Neural progenitor cell (in vitro differentiated cells): ENCODE measurements at regions not wholly inside any gene's neighbourhood (a gene's known extent, or its start where the extent isn't known, plus 50 kb on each side); places are given as distances from the start of the nearest gene placed in this dataset.

Experiments
- DNase-seq: peaks from one replicate; pipeline ENCODE4 v3.0.0-alpha.2; 2016; ENCODE audit warnings: low spot score
- H2AFZ ChIP-seq: fragments of 200-600 bp; sonication (generic); replicated peaks from 2 replicates; pipeline ENCODE4 v1.6.1; 2016; ENCODE audit warnings: antibody characterized with exemption
- H3F3A ChIP-seq: fragments of 200-600 bp; sonication (generic); 2 replicates; pipeline ENCODE4 v1.6.1; 2016; ENCODE audit warnings: antibody characterized with exemption, low read depth
- H3K27ac ChIP-seq: fragments of 200-600 bp; sonication (generic); 2 replicates; pipeline ENCODE4 v1.5.1; 2016; ENCODE audit warnings: mild to moderate bottlenecking
- H3K27me3 ChIP-seq: fragments of 200-600 bp; sonication (generic); 2 replicates; pipeline ENCODE4 v1.6.1; 2016; ENCODE audit warnings: mild to moderate bottlenecking, moderate library complexity
- H3K36me3 ChIP-seq: fragments of 200-600 bp; sonication (generic); 2 replicates; pipeline ENCODE4 v1.5.1; 2016
- H3K4me1 ChIP-seq: fragments of 200-600 bp; sonication (generic); 2 replicates; pipeline ENCODE4 v1.6.1; 2016; ENCODE audit warnings: mixed run types
- H3K4me2 ChIP-seq: fragments of 200-600 bp; sonication (generic); 2 replicates; pipeline ENCODE4 v1.6.1; 2016
- H3K4me3 ChIP-seq: fragments of 200-600 bp; sonication (generic); 2 replicates; pipeline ENCODE4 v1.5.1; 2016
- H3K79me2 ChIP-seq: fragments of 200-600 bp; sonication (generic); 2 replicates; pipeline ENCODE4 v1.6.1; 2016; ENCODE audit warnings: low read depth
- H3K9ac ChIP-seq: fragments of 200-600 bp; sonication (generic); 2 replicates; pipeline ENCODE4 v1.6.1; 2016
- H3K9me3 ChIP-seq: fragments of 200-600 bp; sonication (generic); 2 replicates; pipeline ENCODE4 v1.5.1; 2016; ENCODE audit warnings: low read depth
- H4K20me1 ChIP-seq: fragments of 200-600 bp; sonication (generic); 2 replicates; pipeline ENCODE4 v1.6.1; 2016; ENCODE audit warnings: low read depth
- H3K27ac Mint-ChIP-seq: 3 replicates; pipeline ENCODE4 v1.8.0; 2021; ENCODE audit warnings: mixed read lengths
- H3K27me3 Mint-ChIP-seq: 2 replicates; pipeline ENCODE4 v1.8.0; 2022; ENCODE audit warnings: low read depth, mild to moderate bottlenecking, inconsistent platforms, moderate library complexity, mixed read lengths; ENCODE audit not compliant: insufficient read depth
- H3K36me3 Mint-ChIP-seq: 3 replicates; pipeline ENCODE4 v1.8.0; 2021; ENCODE audit warnings: mixed read lengths
- H3K4me1 Mint-ChIP-seq: 3 replicates; pipeline ENCODE4 v1.8.0; 2021; ENCODE audit warnings: mixed read lengths
- H3K4me3 Mint-ChIP-seq: 3 replicates; pipeline ENCODE4 v1.8.0; 2021; ENCODE audit warnings: mild to moderate bottlenecking, moderate library complexity, mixed read lengths
- H3K9me3 Mint-ChIP-seq: 3 replicates; pipeline ENCODE4 v1.8.0; 2020; ENCODE audit warnings: mixed read lengths
- EZH2 ChIP-seq: fragments of 200-600 bp; sonication (generic); IDR thresholded peaks from 2 replicates; pipeline ENCODE4 v1.6.1; 2017; ENCODE audit warnings: antibody characterized with exemption, mild to moderate bottlenecking, moderate library complexity
- EZH2phosphoT487 ChIP-seq: fragments of 200-600 bp; sonication (generic); IDR thresholded peaks from 2 replicates; pipeline ENCODE4 v1.6.1; 2017; ENCODE audit warnings: antibody characterized with exemption
- TF ChIP-seq, protein P1 (sequence below): fragments of 200-600 bp; sonication (generic); IDR thresholded peaks from 2 replicates; pipeline ENCODE4 v1.5.1; 2017; ENCODE audit warnings: antibody characterized with exemption, mild to moderate bottlenecking

DNA sequence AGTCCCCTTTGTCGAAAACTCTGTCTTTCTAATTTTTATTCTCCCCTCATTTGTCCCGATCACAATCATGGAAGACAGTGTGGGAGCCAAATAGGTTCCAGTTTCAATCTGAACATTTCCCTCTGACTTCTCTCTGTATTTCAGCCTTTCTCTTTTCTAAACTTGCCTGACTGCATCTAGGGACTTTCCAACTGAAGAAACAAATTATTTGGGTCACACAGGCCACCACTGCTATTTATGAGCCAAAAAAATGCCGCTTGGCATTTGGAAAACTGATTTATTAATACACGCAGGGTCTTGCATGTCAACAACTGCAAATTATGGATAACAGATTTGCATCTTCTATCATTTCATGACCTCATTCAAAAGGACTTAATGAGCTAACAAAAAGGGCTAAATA is 55.2 kb upstream of the ELAC2 start:
- no peak overlapping the region for H3K27ac Mint-ChIP-seq
- peaks cover 5% of the 10 kb centered on the region for H3K9me3 Mint-ChIP-seq
- no peak overlapping the region for H3K27ac ChIP-seq
- no peaks in the 10 kb centered on the region for H3K4me1 Mint-ChIP-seq
- no peak overlapping the region for H3K4me2 ChIP-seq
- H3K9me3 ChIP-seq = no peaks in the 10 kb centered on the region
- H2AFZ ChIP-seq = no peak overlapping the region
- H3K4me3 ChIP-seq = no peak overlapping the region
- H3K36me3 Mint-ChIP-seq = no peaks in the 10 kb centered on the region
- no peak for TF ChIP-seq EZH2phosphoT487
- TF ChIP-seq, protein P1, sequence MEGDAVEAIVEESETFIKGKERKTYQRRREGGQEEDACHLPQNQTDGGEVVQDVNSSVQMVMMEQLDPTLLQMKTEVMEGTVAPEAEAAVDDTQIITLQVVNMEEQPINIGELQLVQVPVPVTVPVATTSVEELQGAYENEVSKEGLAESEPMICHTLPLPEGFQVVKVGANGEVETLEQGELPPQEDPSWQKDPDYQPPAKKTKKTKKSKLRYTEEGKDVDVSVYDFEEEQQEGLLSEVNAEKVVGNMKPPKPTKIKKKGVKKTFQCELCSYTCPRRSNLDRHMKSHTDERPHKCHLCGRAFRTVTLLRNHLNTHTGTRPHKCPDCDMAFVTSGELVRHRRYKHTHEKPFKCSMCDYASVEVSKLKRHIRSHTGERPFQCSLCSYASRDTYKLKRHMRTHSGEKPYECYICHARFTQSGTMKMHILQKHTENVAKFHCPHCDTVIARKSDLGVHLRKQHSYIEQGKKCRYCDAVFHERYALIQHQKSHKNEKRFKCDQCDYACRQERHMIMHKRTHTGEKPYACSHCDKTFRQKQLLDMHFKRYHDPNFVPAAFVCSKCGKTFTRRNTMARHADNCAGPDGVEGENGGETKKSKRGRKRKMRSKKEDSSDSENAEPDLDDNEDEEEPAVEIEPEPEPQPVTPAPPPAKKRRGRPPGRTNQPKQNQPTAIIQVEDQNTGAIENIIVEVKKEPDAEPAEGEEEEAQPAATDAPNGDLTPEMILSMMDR = no peak
- no peak for TF ChIP-seq EZH2
- no peaks in the 10 kb centered on the region for H3K36me3 ChIP-seq
- no peak overlapping the region for H3K9ac ChIP-seq
- H4K20me1 ChIP-seq = no peaks in the 10 kb centered on the region
- no peaks in the 10 kb centered on the region for H3F3A ChIP-seq
- peaks cover 6% of the 10 kb centered on the region for H3K27me3 Mint-ChIP-seq
- no peaks in the 10 kb centered on the region for H3K27me3 ChIP-seq
- no peaks in the 10 kb centered on the region for H3K79me2 ChIP-seq
- H3K4me3 Mint-ChIP-seq = no peak overlapping the region
- H3K4me1 ChIP-seq = no peaks in the 10 kb centered on the region
- DNase-seq = no peak

DNA sequence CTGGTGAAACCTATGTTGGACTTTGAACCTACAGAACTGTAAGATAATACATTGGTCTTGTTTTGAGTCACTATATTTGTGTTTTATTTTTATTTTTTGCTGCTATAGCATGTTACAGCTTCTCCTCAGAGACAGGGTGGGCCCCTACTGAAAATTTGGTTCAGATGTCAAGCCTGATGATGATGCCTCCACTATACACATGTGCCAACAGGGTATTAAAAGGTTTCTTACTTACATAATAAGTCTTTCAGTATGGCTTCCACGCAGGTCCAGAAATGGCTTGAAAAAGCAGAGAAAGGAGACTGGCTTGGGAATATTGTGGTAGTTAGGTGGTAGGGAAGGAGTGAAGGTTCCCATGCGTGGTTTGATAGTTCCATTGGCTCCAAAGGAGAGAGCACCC is 52.9 kb upstream of the ELAC2 start:
- Histone ChIP-seq H3K4me1 (no peaks in the 10 kb centered on the region), H2AFZ (no peak overlapping the region), H3K36me3 (no peaks in the 10 kb centered on the region), H3K27me3 (no peaks in the 10 kb centered on the region), H3F3A (no peaks in the 10 kb centered on the region), H3K79me2 (no peaks in the 10 kb centered on the region), H3K4me2 (no peak overlapping the region), H3K27ac (no peak overlapping the region), H3K9me3 (no peaks in the 10 kb centered on the region), H3K9ac (no peak overlapping the region), H3K4me3 (no peak overlapping the region), H4K20me1 (no peaks in the 10 kb centered on the region)
- Mint-ChIP-seq H3K27me3 (peaks cover 6% of the 10 kb centered on the region), H3K36me3 (no peaks in the 10 kb centered on the region), H3K4me1 (no peaks in the 10 kb centered on the region), H3K4me3 (no peak overlapping the region), H3K9me3 (peaks cover 5% of the 10 kb centered on the region), H3K27ac (no peak overlapping the region)
- no peak for DNase-seq
- TF ChIP-seq EZH2 = no peak
- TF ChIP-seq, protein P1 = no peak

DNA sequence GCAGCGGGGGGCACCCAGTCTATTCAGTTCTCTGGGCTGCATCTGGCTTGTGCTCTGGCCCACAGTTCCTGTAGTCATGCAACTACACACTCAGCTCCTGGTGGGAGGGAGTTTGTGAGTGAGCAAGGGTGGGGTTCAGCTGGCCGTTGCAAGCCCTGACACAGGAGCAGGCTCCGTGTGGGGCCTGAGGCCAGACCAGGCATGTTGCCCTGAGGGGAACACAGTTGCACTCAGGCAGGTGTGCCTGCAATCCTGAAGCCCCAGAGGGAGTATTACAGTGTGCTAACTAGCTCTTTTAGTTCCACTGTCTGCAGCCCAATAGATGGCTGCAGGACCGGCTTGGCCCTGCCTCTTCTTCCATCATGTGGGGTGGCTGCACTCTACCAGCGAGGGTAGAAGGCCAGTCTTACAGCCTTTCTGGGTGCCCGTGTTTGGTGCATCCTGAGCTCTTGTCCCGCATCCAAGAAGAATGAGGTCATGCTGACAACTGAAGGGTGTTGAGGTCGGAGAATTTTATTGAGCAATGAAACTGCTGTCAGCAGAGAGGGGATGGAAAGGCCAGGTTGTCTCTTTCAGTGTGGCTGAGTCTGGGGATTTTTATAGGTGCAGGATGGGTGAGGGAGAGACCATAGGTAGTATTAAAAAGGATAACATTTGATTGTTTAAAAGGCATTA is 49.9 kb upstream of the ELAC2 start:
- H3K79me2 ChIP-seq = no peaks in the 10 kb centered on the region
- no peaks in the 10 kb centered on the region for H4K20me1 ChIP-seq
- DNase-seq = no peak
- Mint-ChIP-seq H3K4me3 (no peak overlapping the region), H3K9me3 (peaks cover 5% of the 10 kb centered on the region), H3K4me1 (no peaks in the 10 kb centered on the region), H3K27me3 (peaks cover 6% of the 10 kb centered on the region), H3K36me3 (no peaks in the 10 kb centered on the region), H3K27ac (no peak overlapping the region)
- H2AFZ ChIP-seq = no peak overlapping the region
- no peak overlapping the region for H3K27ac ChIP-seq
- H3K36me3 ChIP-seq = no peaks in the 10 kb centered on the region
- H3K4me3 ChIP-seq = no peak overlapping the region
- H3K4me2 ChIP-seq = no peak overlapping the region
- H3K27me3 ChIP-seq = no peaks in the 10 kb centered on the region
- no peaks in the 10 kb centered on the region for H3F3A ChIP-seq
- H3K4me1 ChIP-seq = no peaks in the 10 kb centered on the region
- no peak for TF ChIP-seq EZH2
- TF ChIP-seq, protein P1 = no peak
- no peak for TF ChIP-seq EZH2phosphoT487
- no peaks in the 10 kb centered on the region for H3K9me3 ChIP-seq
- H3K9ac ChIP-seq = no peak overlapping the region
